ENCODE measurements at regions not wholly inside any gene's neighbourhood (a gene's known extent, or its start where the extent isn't known, plus 50 kb on each side); places are given as distances from the start of the nearest gene placed in this dataset.

GRCh38 chr6:153237670-153238069, 106.6 kb upstream of the RGS17 start:
- Histone ChIP-seq H3K36me3 (ENCODE audit: control insufficient read depth, insufficient read depth, low read length) (no peaks in the 10 kb centered on the region), H3K79me2 (ENCODE audit: control insufficient read depth, insufficient read depth, low read length) (no peaks in the 10 kb centered on the region), H3K4me2 (ENCODE audit: insufficient read depth, low read length) (no peak overlapping the region), H3K27me3 (ENCODE audit: control insufficient read depth in 2 of 2, insufficient read depth in 2 of 2, low read length in 2 of 2) (no peaks in the 10 kb centered on the region), H3K9me1 (ENCODE audit: control insufficient read depth, insufficient read depth, low read length) (no peaks in the 10 kb centered on the region), H3K4me1 (replicated peaks in 1 of 2; ENCODE audit: control insufficient read depth in 2 of 2, insufficient read depth in 2 of 2, low read length in 2 of 2) (no peaks in the 10 kb centered on the region), H3K4me3 (no peak overlapping the region), H4K20me1 (replicated peaks; ENCODE audit: control insufficient read depth, insufficient read depth, low read length) (no peaks in the 10 kb centered on the region), H2AFZ (ENCODE audit: low read depth, low read length) (no peak overlapping the region), H3K9ac (ENCODE audit: insufficient read depth in 1 of 2, low read depth in 2 of 2, low read length in 2 of 2) (no peak overlapping the region), H3K27ac (ENCODE audit: extremely low read depth, low read depth, low read length) (no peak overlapping the region), H3K9me3 (replicated peaks; ENCODE audit: control insufficient read depth, insufficient read depth, low read depth, low read length) (peaks cover 3% of the 10 kb centered on the region)
- CTCF ChIA-PET (ENCODE audit: low intra/inter-chr PET ratio) = no interaction called here
- intact Hi-C loops (cut with micrococcal nuclease) (loop anchor here (10.0 kb wide), 1 partner anchor 267 kb away; no protein-coding TSS in a partner anchor), in situ Hi-C loops (cut with MboI) (no loop called here)
- BruUV-seq (replicated peaks) = no TSS peak
- TF ChIP-seq MAFK (IDR thresholded peaks at IDR 0.05; ENCODE audit: low read length) (peak; percentile 44; the same call in 1 of the 2 replicates), HDAC6 (IDR thresholded peaks at IDR 0.05; ENCODE audit: low read depth, low read length) (no peak), ZNF316 (IDR thresholded peaks at IDR 0.05) (peak; percentile 43; the same call in 1 of the 2 replicates), MAFF (IDR thresholded peaks at IDR 0.05; ENCODE audit: low read length) (peak; percentile 11; the same call in 1 of the 2 replicates)
- no peak for DNase-seq (ENCODE audit: extremely low read depth in 1 of 4, low spot score in 3 of 4)
- FAIRE-seq = no peak
- no peak for ATAC-seq
- POLR2A ChIA-PET = no interaction called here
- 0% methylated on average over 3 of the region's 3 CpGs for WGBS (ENCODE audit: insufficient coverage, low coverage, missing lambda C conversion rate)

GRCh38 chr6:153231048-153231646, 100.1 kb upstream of the RGS17 start:
- no peaks in the 10 kb centered on the region for H3K4me1 ChIP-seq (replicated peaks in 1 of 2; ENCODE audit: control insufficient read depth in 2 of 2, insufficient read depth in 2 of 2, low read length in 2 of 2)
- FAIRE-seq (no peak), ATAC-seq (no peak), DNase-seq (ENCODE audit: extremely low read depth in 1 of 4, low spot score in 3 of 4) (peak in 3 of 4 experiments; percentile 7 to 14 (median 7))
- H3K4me3 ChIP-seq = no peak overlapping the region
- H3K9me3 ChIP-seq (replicated peaks; ENCODE audit: control insufficient read depth, insufficient read depth, low read depth, low read length) = peaks cover 3% of the 10 kb centered on the region; the same call in 1 of the 2 replicates
- H3K9ac ChIP-seq (ENCODE audit: insufficient read depth in 1 of 2, low read depth in 2 of 2, low read length in 2 of 2) = no peak overlapping the region
- H4K20me1 ChIP-seq (replicated peaks; ENCODE audit: control insufficient read depth, insufficient read depth, low read length) = no peaks in the 10 kb centered on the region
- POLR2A ChIA-PET = interaction anchor here (0.6 kb wide), 1 partner anchor 141 kb away, joined by 3 read pairs; no protein-coding TSS in a partner anchor
- H3K79me2 ChIP-seq (ENCODE audit: control insufficient read depth, insufficient read depth, low read length) = no peaks in the 10 kb centered on the region
- no peak overlapping the region for H2AFZ ChIP-seq (ENCODE audit: low read depth, low read length)
- intact Hi-C loops (cut with micrococcal nuclease) = loop anchor here (5.0 to 10.0 kb wide), 2 partner anchors 274 to 1046 kb away; no protein-coding TSS in a partner anchor
- no TSS peak for BruUV-seq (replicated peaks)
- no peaks in the 10 kb centered on the region for H3K9me1 ChIP-seq (ENCODE audit: control insufficient read depth, insufficient read depth, low read length)
- no peak overlapping the region for H3K4me2 ChIP-seq (ENCODE audit: insufficient read depth, low read length)
- no peaks in the 10 kb centered on the region for H3K36me3 ChIP-seq (ENCODE audit: control insufficient read depth, insufficient read depth, low read length)
- CTCF ChIA-PET (ENCODE audit: low intra/inter-chr PET ratio) = no interaction called here
- no peak overlapping the region for H3K27ac ChIP-seq (ENCODE audit: extremely low read depth, low read depth, low read length)
- in situ Hi-C loops (cut with MboI) = no loop called here
- H3K27me3 ChIP-seq (ENCODE audit: control insufficient read depth in 2 of 2, insufficient read depth in 2 of 2, low read length in 2 of 2) = no peaks in the 10 kb centered on the region
- 4% methylated on average over 12 of the region's 12 CpGs for WGBS (ENCODE audit: insufficient coverage, low coverage, missing lambda C conversion rate)
- TF ChIP-seq BCL6 (CRISPR knock-in tag; IDR thresholded peaks at IDR 0.05) = no peak
- peak; percentile 15; the same call in 1 of the 2 replicates for TF ChIP-seq REST (IDR thresholded peaks at IDR 0.05; ENCODE audit: borderline replicate concordance)
- no peak for TF ChIP-seq REST (CRISPR knock-in tag; IDR thresholded peaks at IDR 0.05; ENCODE audit: low read depth)
- TF ChIP-seq RAD21 (CRISPR knock-in tag; conservative IDR thresholded peaks at IDR 0.05 in 1 of 2, IDR thresholded peaks at IDR 0.05 in 1 of 2) = peak in 1 of 2 experiments; percentile 62; a peak in 2 of 4 replicates
